ENCODE measurements at regions not wholly inside any gene's neighbourhood (a gene's known extent, or its start where the extent isn't known, plus 50 kb on each side); places are given as distances from the start of the nearest gene placed in this dataset.
A peak's percentile ranks its signal among the peaks of the same experiment; 100 is the strongest.
"Not testable (repeated sequence)": the region's sequence is repeated elsewhere in the genome, so short reads cannot be mapped to it uniquely, and the experiment has no call there.

DNA sequence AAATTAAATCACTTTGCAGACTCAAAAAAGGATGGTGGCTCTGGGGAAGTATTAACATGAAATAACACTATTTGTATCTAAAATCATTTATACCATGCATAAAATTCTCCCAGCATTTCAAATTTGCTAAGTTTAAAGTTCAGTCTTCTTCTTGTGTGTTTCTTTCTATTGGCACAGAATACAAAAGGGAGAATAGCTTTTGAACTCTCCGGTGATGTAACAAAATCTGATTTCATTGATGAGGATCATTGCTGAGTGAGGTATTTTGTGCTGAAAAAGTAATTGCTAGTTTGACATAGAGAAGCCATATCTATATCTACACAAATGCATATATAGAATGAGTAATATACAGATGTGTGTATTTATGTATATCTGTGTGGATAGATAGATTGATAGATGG, 174.8 kb downstream of the LACC1 start:
- no peak for TF ChIP-seq CTCF (conservative IDR thresholded peaks at IDR 0.05)
- Mint-ChIP-seq H3K4me3 (no peak overlapping the region), H3K4me1 (peaks cover 40% of the 10 kb centered on the region), H3K9me3 (no peaks in the 10 kb centered on the region), H3K27ac (ENCODE audit: unreplicated experiment) (no peak overlapping the region), H3K36me3 (ENCODE audit: low read depth) (no peaks in the 10 kb centered on the region), H3K27me3 (ENCODE audit: low read depth) (no peaks in the 10 kb centered on the region)
- no peak for DNase-seq (ENCODE audit: low read depth, low spot score)

GRCh38 chr13:44055681-44056080, 176.0 kb downstream of the LACC1 start:
- peaks cover 40% of the 10 kb centered on the region for H3K4me1 Mint-ChIP-seq

GRCh38 chr13:44058067-44058466, 178.4 kb downstream of the LACC1 start:
- peaks cover 26% of the 10 kb centered on the region for H3K4me1 Mint-ChIP-seq
- no peak for TF ChIP-seq CTCF (conservative IDR thresholded peaks at IDR 0.05)
- no peak overlapping the region for H3K4me3 Mint-ChIP-seq
- H3K27me3 Mint-ChIP-seq (ENCODE audit: low read depth), result no peaks in the 10 kb centered on the region
- no peak for DNase-seq (ENCODE audit: low read depth, low spot score)
- no peak overlapping the region for H3K27ac Mint-ChIP-seq (ENCODE audit: unreplicated experiment)
- no peaks in the 10 kb centered on the region for H3K36me3 Mint-ChIP-seq (ENCODE audit: low read depth)
- H3K9me3 Mint-ChIP-seq, result no peaks in the 10 kb centered on the region

More at GRCh38 chr13:44055681-44056080, 176.0 kb downstream of the LACC1 start:
- DNase-seq (ENCODE audit: low read depth, low spot score); H3K9me3 Mint-ChIP-seq; H3K4me3 Mint-ChIP-seq; H3K27me3 Mint-ChIP-seq (ENCODE audit: low read depth); H3K36me3 Mint-ChIP-seq (ENCODE audit: low read depth): not testable (repeated sequence)
- H3K27ac Mint-ChIP-seq (ENCODE audit: unreplicated experiment), result peak overlapping the region; percentile 69

DNA sequence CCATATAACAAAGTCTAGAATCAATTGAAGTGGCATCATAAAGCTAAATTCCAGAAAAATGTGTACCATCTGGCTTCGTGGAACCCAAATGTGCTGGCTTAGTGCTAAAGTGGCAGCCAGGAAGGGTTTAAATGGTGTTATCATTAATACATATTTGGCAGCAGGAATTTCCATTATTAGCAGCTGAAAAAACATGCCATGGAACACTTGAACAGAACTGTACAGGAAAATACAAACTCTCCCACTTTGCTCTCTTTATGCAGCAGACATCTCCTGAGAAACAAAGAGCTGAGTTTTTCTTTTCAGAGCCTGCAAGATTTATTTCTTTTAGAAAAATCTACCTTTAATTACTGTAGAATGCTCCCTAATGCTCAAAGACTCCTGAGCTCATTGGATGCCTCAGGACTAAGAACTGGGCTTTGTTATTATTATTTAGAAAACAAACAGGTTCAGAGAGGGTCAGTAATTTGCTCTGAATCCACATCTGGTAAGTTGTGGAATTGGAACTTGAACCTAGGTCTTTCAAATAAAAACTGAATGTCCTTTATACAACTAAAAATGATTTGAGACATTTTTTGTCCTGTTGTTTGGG, 179.0 kb downstream of the LACC1 start:
- Mint-ChIP-seq H3K27ac (ENCODE audit: unreplicated experiment) (no peak overlapping the region), H3K4me3 (no peak overlapping the region), H3K9me3 (no peaks in the 10 kb centered on the region), H3K27me3 (ENCODE audit: low read depth) (no peaks in the 10 kb centered on the region), H3K36me3 (ENCODE audit: low read depth) (no peaks in the 10 kb centered on the region), H3K4me1 (peaks cover 20% of the 10 kb centered on the region)
- DNase-seq (ENCODE audit: low read depth, low spot score), result no peak
- TF ChIP-seq CTCF (conservative IDR thresholded peaks at IDR 0.05), result no peak

DNA sequence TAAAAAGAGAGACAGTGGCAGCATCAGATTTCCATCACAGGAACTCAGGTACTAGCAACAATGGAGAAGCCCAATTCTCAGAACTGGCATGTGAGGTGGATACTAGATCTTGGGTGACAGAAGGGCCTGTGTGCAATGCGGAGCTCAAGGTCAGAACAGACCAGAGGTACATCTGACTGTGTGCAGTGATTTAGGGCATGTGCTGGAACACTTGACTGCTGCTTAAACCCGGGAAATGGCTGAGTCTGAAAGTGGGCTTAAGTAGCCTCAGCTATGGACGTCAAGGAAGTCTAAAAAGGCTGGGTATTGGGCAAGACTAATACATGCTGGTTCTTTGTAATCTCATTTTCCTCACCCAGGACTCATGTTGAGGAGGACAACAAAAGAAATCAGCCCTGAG, 182.2 kb downstream of the LACC1 start:
- H3K4me3 Mint-ChIP-seq, result no peak overlapping the region
- no peak for TF ChIP-seq CTCF (conservative IDR thresholded peaks at IDR 0.05)
- H3K27me3 Mint-ChIP-seq (ENCODE audit: low read depth), result no peaks in the 10 kb centered on the region
- H3K9me3 Mint-ChIP-seq, result peaks cover 3% of the 10 kb centered on the region
- H3K4me1 Mint-ChIP-seq, result peaks cover 11% of the 10 kb centered on the region
- H3K27ac Mint-ChIP-seq (ENCODE audit: unreplicated experiment), result no peak overlapping the region
- H3K36me3 Mint-ChIP-seq (ENCODE audit: low read depth), result no peaks in the 10 kb centered on the region
- DNase-seq (ENCODE audit: low read depth, low spot score), result no peak

- Mint-ChIP-seq H3K27me3 (ENCODE audit: low read depth) (no peaks in the 10 kb centered on the region), H3K27ac (ENCODE audit: unreplicated experiment) (no peak overlapping the region), H3K4me1 (peaks cover 13% of the 10 kb centered on the region), H3K9me3 (peaks cover 3% of the 10 kb centered on the region), H3K4me3 (no peak overlapping the region), H3K36me3 (ENCODE audit: low read depth) (no peaks in the 10 kb centered on the region)
- no peak for DNase-seq (ENCODE audit: low read depth, low spot score)
- no peak for TF ChIP-seq CTCF (conservative IDR thresholded peaks at IDR 0.05)
These were observed 183.8 kb downstream of the LACC1 start for GRCh38 chr13:44063467-44063866.
